ENCODE measurements at regions not wholly inside any gene's neighbourhood (a gene's known extent, or its start where the extent isn't known, plus 50 kb on each side); places are given as distances from the start of the nearest gene placed in this dataset.
A peak's percentile ranks its signal among the peaks of the same experiment; 100 is the strongest.

GRCh38 chrX:40933132-40933705, 152.0 kb upstream of the USP9X start:
- DNase-seq (ENCODE audit: low read depth), result no peak
- TF ChIP-seq, protein P1, sequence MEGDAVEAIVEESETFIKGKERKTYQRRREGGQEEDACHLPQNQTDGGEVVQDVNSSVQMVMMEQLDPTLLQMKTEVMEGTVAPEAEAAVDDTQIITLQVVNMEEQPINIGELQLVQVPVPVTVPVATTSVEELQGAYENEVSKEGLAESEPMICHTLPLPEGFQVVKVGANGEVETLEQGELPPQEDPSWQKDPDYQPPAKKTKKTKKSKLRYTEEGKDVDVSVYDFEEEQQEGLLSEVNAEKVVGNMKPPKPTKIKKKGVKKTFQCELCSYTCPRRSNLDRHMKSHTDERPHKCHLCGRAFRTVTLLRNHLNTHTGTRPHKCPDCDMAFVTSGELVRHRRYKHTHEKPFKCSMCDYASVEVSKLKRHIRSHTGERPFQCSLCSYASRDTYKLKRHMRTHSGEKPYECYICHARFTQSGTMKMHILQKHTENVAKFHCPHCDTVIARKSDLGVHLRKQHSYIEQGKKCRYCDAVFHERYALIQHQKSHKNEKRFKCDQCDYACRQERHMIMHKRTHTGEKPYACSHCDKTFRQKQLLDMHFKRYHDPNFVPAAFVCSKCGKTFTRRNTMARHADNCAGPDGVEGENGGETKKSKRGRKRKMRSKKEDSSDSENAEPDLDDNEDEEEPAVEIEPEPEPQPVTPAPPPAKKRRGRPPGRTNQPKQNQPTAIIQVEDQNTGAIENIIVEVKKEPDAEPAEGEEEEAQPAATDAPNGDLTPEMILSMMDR (conservative IDR thresholded peaks at IDR 0.05; ENCODE audit: low read length), result no peak
- peak overlapping the region; percentile 46 for H3K4me3 ChIP-seq (ENCODE audit: low read length)

GRCh38 chrX:40933706-40934425, 151.4 kb upstream of the USP9X start:
- H3K4me3 ChIP-seq (ENCODE audit: low read length), result peak overlapping the region; percentile 46
- TF ChIP-seq, protein P1 (conservative IDR thresholded peaks at IDR 0.05; ENCODE audit: low read length), result peak; percentile 35
- DNase-seq (ENCODE audit: low read depth), result peak; percentile 88

GRCh38 chrX:40936827-40937226, 148.4 kb upstream of the USP9X start:
- H3K4me3 ChIP-seq (ENCODE audit: low read length), result no peak overlapping the region
- TF ChIP-seq, protein P1 (conservative IDR thresholded peaks at IDR 0.05; ENCODE audit: low read length), result no peak
- no peak for DNase-seq (ENCODE audit: low read depth)

GRCh38 chrX:40938423-40938822, 146.8 kb upstream of the USP9X start:
- TF ChIP-seq, protein P1 (conservative IDR thresholded peaks at IDR 0.05; ENCODE audit: low read length), result no peak
- H3K4me3 ChIP-seq (ENCODE audit: low read length), result no peak overlapping the region
- DNase-seq (ENCODE audit: low read depth), result peak; percentile 49

GRCh38 chrX:40943093-40943641, 142.1 kb upstream of the USP9X start:
- H3K4me3 ChIP-seq (ENCODE audit: low read length), result no peak overlapping the region
- TF ChIP-seq, protein P1 (conservative IDR thresholded peaks at IDR 0.05; ENCODE audit: low read length), result no peak
- no peak for DNase-seq (ENCODE audit: low read depth)

DNA sequence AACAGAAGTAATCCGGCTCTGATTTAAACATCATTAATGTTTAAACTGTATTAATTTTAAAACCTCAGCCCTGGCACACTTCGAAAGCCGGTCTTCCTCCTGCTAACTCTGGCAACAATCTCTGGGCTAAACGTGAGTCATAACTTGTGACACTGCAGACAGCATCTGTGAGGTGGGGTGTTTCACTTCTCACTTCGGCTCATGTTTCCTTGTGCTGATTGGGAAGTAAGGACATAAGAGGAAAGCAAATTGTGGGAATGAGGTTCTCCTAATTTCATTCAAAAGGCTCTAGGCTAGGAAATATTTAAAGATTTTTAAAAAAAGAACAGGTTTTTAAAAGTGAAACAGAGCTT, 139.9 kb upstream of the USP9X start:
- H3K4me3 ChIP-seq (ENCODE audit: low read length), result no peak overlapping the region
- TF ChIP-seq, protein P1 (conservative IDR thresholded peaks at IDR 0.05; ENCODE audit: low read length), result no peak
- peak; percentile 77 for DNase-seq (ENCODE audit: low read depth)

- peak; percentile 70 for DNase-seq (ENCODE audit: low read depth)
- H3K4me3 ChIP-seq (ENCODE audit: low read length), result no peak overlapping the region
- TF ChIP-seq, protein P1 (conservative IDR thresholded peaks at IDR 0.05; ENCODE audit: low read length), result no peak
Measured at GRCh38 chrX:40947276-40947675, 138.0 kb upstream of the USP9X start.
